Mesendoderm (in vitro differentiated cells): ENCODE measurements at regions not wholly inside any gene's neighbourhood (a gene's known extent, or its start where the extent isn't known, plus 50 kb on each side); places are given as distances from the start of the nearest gene placed in this dataset.

Source experiments
- DNase-seq: peaks from one replicate; pipeline ENCODE4 v3.0.0; 2013
- H2AK5ac ChIP-seq: 2 replicates; pipeline ENCODE4 v1.6.1; 2013; ENCODE audit warnings: low read length, inconsistent platforms
- H2BK120ac ChIP-seq: 2 replicates; pipeline ENCODE4 v1.6.1; 2013; ENCODE audit warnings: low read depth, mild to moderate bottlenecking, low read length, moderate library complexity, mixed read lengths
- H2BK15ac ChIP-seq: replicated peaks from 2 replicates; pipeline ENCODE4 v1.6.1; 2013; ENCODE audit warnings: low read depth, mild to moderate bottlenecking, moderate library complexity
- H2BK5ac ChIP-seq: 2 replicates; pipeline ENCODE4 v1.6.1; 2013; ENCODE audit warnings: low read length, inconsistent platforms
- H3K18ac ChIP-seq: 2 replicates; pipeline ENCODE4 v1.6.1; 2013; ENCODE audit warnings: mild to moderate bottlenecking, low read length, mixed read lengths
- H3K23ac ChIP-seq: one replicate; pipeline ENCODE4 v1.6.1; 2013; ENCODE audit warnings: low read length
- H3K27ac ChIP-seq: 2 replicates; pipeline ENCODE4 v1.5.1; 2013; ENCODE audit warnings: low read depth, mild to moderate bottlenecking, inconsistent platforms, low read length, moderate library complexity
- H3K27me3 ChIP-seq: 2 replicates; pipeline ENCODE4 v1.6.1; 2013; ENCODE audit warnings: low read length, control low read depth, mild to moderate bottlenecking, inconsistent platforms; ENCODE audit not compliant: insufficient read depth, poor library complexity
- H3K36me3 ChIP-seq: 2 replicates; pipeline ENCODE4 v1.6.1; 2013; ENCODE audit warnings: low read length, inconsistent platforms; ENCODE audit not compliant: control insufficient read depth, insufficient read depth
- H3K4ac ChIP-seq: one replicate; pipeline ENCODE4 v1.6.1; 2013; ENCODE audit warnings: low read depth, mild to moderate bottlenecking, low read length, moderate library complexity
- H3K4me1 ChIP-seq: 2 replicates; pipeline ENCODE4 v1.6.1; 2013; ENCODE audit warnings: low read depth, low read length, inconsistent platforms; ENCODE audit not compliant: control insufficient read depth
- H3K4me2 ChIP-seq: 2 replicates; pipeline ENCODE4 v1.6.1; 2013; ENCODE audit warnings: low read length
- H3K4me3 ChIP-seq: 2 replicates; pipeline ENCODE4 v1.5.1; 2013; ENCODE audit warnings: mild to moderate bottlenecking, low read length
- H3K56ac ChIP-seq: one replicate; pipeline ENCODE4 v1.6.1; 2013; ENCODE audit warnings: low read length
- H3K79me1 ChIP-seq: 2 replicates; pipeline ENCODE4 v1.6.1; 2013; ENCODE audit warnings: low read length, inconsistent platforms
- H3K79me2 ChIP-seq: 2 replicates; pipeline ENCODE4 v1.6.1; 2013; ENCODE audit warnings: mild to moderate bottlenecking, low read length; ENCODE audit not compliant: control insufficient read depth, insufficient read depth
- H3K9ac ChIP-seq: 2 replicates; pipeline ENCODE4 v1.6.1; 2013; ENCODE audit warnings: low read length, inconsistent platforms
- H4K5ac ChIP-seq: one replicate; pipeline ENCODE4 v1.6.1; 2013; ENCODE audit warnings: low read length
- H4K8ac ChIP-seq: one replicate; pipeline ENCODE4 v1.6.1; 2013; ENCODE audit warnings: low read depth, mild to moderate bottlenecking, control low read depth, low read length, moderate library complexity
- WGBS: extraction: QIAGEN DNeasy Blood & Tissue Kit; methylation state at CpG from one replicate; pipeline ENCODE4 v1.1.7; 2013; ENCODE audit warnings: low lambda C conversion rate, missing lambda C conversion rate; ENCODE audit not compliant: insufficient coverage; ENCODE audit errors: extremely low coverage; 5-methylcytosine and 5-hydroxymethylcytosine counted together

- Histone ChIP-seq H3K18ac (no peak overlapping the region), H3K36me3 (no peaks in the 10 kb centered on the region), H3K4me1 (no peaks in the 10 kb centered on the region), H4K5ac (no peak overlapping the region), H2BK5ac (no peak overlapping the region), H3K23ac (no peak overlapping the region), H3K4ac (no peak overlapping the region), H3K4me3 (no peak overlapping the region), H3K27ac (no peak overlapping the region), H3K4me2 (no peak overlapping the region), H3K9ac (no peak overlapping the region), H2BK15ac (no peak overlapping the region), H4K8ac (no peak overlapping the region), H3K56ac (no peak overlapping the region), H2BK120ac (no peak overlapping the region), H3K27me3 (no peaks in the 10 kb centered on the region), H2AK5ac (no peak overlapping the region), H3K79me1 (no peaks in the 10 kb centered on the region), H3K79me2 (no peaks in the 10 kb centered on the region)
- WGBS = no CpG with 5 or more reads among the region's 2 CpGs
- DNase-seq = no peak
These were observed 73.3 kb downstream of the OLFM4 start for GRCh38 chr13:53101883-53102282.

- Histone ChIP-seq H2BK5ac (no peak overlapping the region), H3K27ac (no peak overlapping the region), H3K4ac (no peak overlapping the region)
These were observed 75.5 kb downstream of the OLFM4 start for GRCh38 chr13:53104136-53104535.

GRCh38 chr13:53105477-53105876 is 76.9 kb downstream of the OLFM4 start:
- Histone ChIP-seq H3K79me2 (no peaks in the 10 kb centered on the region), H3K4me1 (no peaks in the 10 kb centered on the region), H4K8ac (no peak overlapping the region), H3K27ac (no peak overlapping the region), H3K18ac (no peak overlapping the region), H3K79me1 (no peaks in the 10 kb centered on the region), H2BK15ac (no peak overlapping the region), H2BK120ac (no peak overlapping the region), H4K5ac (no peak overlapping the region), H3K23ac (no peak overlapping the region), H3K4me3 (no peak overlapping the region), H3K27me3 (no peaks in the 10 kb centered on the region), H2BK5ac (no peak overlapping the region), H3K56ac (no peak overlapping the region), H3K36me3 (no peaks in the 10 kb centered on the region), H2AK5ac (no peak overlapping the region), H3K4me2 (no peak overlapping the region), H3K9ac (no peak overlapping the region), H3K4ac (no peak overlapping the region)
- DNase-seq = no peak
- no CpG with 5 or more reads among the region's 3 CpGs for WGBS

More at GRCh38 chr13:53104136-53104535, 75.5 kb downstream of the OLFM4 start:
- no peak overlapping the region for H3K4me2 ChIP-seq
- H2BK15ac ChIP-seq = no peak overlapping the region
- no peaks in the 10 kb centered on the region for H3K36me3 ChIP-seq
- no peak overlapping the region for H3K23ac ChIP-seq
- no peaks in the 10 kb centered on the region for H3K79me1 ChIP-seq
- H4K8ac ChIP-seq = no peak overlapping the region
- DNase-seq = no peak
- H4K5ac ChIP-seq = no peak overlapping the region
- no peak overlapping the region for H3K56ac ChIP-seq
- WGBS = no CpG with 5 or more reads among the region's 2 CpGs
- H3K4me1 ChIP-seq = no peaks in the 10 kb centered on the region
- H2AK5ac ChIP-seq = no peak overlapping the region
- no peak overlapping the region for H3K18ac ChIP-seq
- no peaks in the 10 kb centered on the region for H3K79me2 ChIP-seq
- no peak overlapping the region for H2BK120ac ChIP-seq
- H3K9ac ChIP-seq = no peak overlapping the region
- H3K27me3 ChIP-seq = no peaks in the 10 kb centered on the region
- H3K4me3 ChIP-seq = no peak overlapping the region

GRCh38 chr13:53105890-53106289 is 77.3 kb downstream of the OLFM4 start:
- Histone ChIP-seq H3K18ac (no peak overlapping the region), H3K4me3 (no peak overlapping the region), H2AK5ac (no peak overlapping the region), H3K56ac (no peak overlapping the region), H3K27me3 (no peaks in the 10 kb centered on the region), H3K79me1 (no peaks in the 10 kb centered on the region), H3K27ac (no peak overlapping the region), H3K79me2 (no peaks in the 10 kb centered on the region), H3K4ac (no peak overlapping the region), H4K5ac (no peak overlapping the region), H3K4me1 (no peaks in the 10 kb centered on the region), H3K36me3 (no peaks in the 10 kb centered on the region), H3K4me2 (no peak overlapping the region), H2BK15ac (no peak overlapping the region), H2BK120ac (no peak overlapping the region), H3K9ac (no peak overlapping the region), H3K23ac (no peak overlapping the region), H2BK5ac (no peak overlapping the region), H4K8ac (no peak overlapping the region)
- no CpG with 5 or more reads among the region's 3 CpGs for WGBS
- DNase-seq = no peak

GRCh38 chr13:53110181-53110580 is 81.6 kb downstream of the OLFM4 start:
- no peak for DNase-seq
- Histone ChIP-seq H4K8ac (no peak overlapping the region), H4K5ac (no peak overlapping the region), H3K27me3 (no peaks in the 10 kb centered on the region), H3K4me2 (no peak overlapping the region), H3K56ac (no peak overlapping the region), H3K79me1 (no peaks in the 10 kb centered on the region), H2BK15ac (no peak overlapping the region), H3K4ac (no peak overlapping the region), H3K9ac (no peak overlapping the region), H3K18ac (no peak overlapping the region), H2AK5ac (no peak overlapping the region), H3K27ac (no peak overlapping the region), H2BK5ac (no peak overlapping the region), H3K23ac (no peak overlapping the region), H3K4me3 (no peak overlapping the region), H3K36me3 (no peaks in the 10 kb centered on the region), H3K79me2 (no peaks in the 10 kb centered on the region), H2BK120ac (no peak overlapping the region), H3K4me1 (no peaks in the 10 kb centered on the region)
- no CpG with 5 or more reads among the region's 2 CpGs for WGBS

- Histone ChIP-seq H3K23ac (no peak overlapping the region), H3K79me2 (no peaks in the 10 kb centered on the region), H3K18ac (no peak overlapping the region), H4K8ac (no peak overlapping the region), H3K27me3 (no peaks in the 10 kb centered on the region), H3K56ac (no peak overlapping the region), H3K4me2 (no peak overlapping the region), H3K4me1 (no peaks in the 10 kb centered on the region), H3K79me1 (no peaks in the 10 kb centered on the region), H3K4ac (no peak overlapping the region), H3K9ac (no peak overlapping the region), H2BK15ac (no peak overlapping the region), H4K5ac (no peak overlapping the region), H3K36me3 (no peaks in the 10 kb centered on the region), H3K27ac (no peak overlapping the region), H3K4me3 (no peak overlapping the region), H2AK5ac (no peak overlapping the region), H2BK5ac (no peak overlapping the region), H2BK120ac (no peak overlapping the region)
- DNase-seq = no peak
- WGBS = no CpG with 5 or more reads among the region's 4 CpGs
These were observed 82.0 kb downstream of the OLFM4 start for GRCh38 chr13:53110614-53111013.
